H9 (cell line): ENCODE measurements at regions not wholly inside any gene's neighbourhood (a gene's known extent, or its start where the extent isn't known, plus 50 kb on each side); places are given as distances from the start of the nearest gene placed in this dataset.

Experiments
- DNase-seq: peaks from one replicate; pipeline ENCODE4 v3.0.0-alpha.2; 2017
- H2AFZ ChIP-seq: one replicate; pipeline ENCODE4 v1.6.1; 2013; ENCODE audit warnings: mild to moderate bottlenecking, low read length, control low read depth, moderate library complexity
- H2AK5ac ChIP-seq: 2 replicates; pipeline ENCODE4 v1.6.1; 2013; ENCODE audit warnings: low read length, control low read depth, mixed read lengths; ENCODE audit not compliant: insufficient read length
- H2BK120ac ChIP-seq: one replicate; pipeline ENCODE4 v1.6.1; 2013; ENCODE audit warnings: low read depth, mild to moderate bottlenecking, low read length, control low read depth, inconsistent platforms; ENCODE audit not compliant: poor library complexity, severe bottlenecking
- H2BK12ac ChIP-seq: 2 replicates; pipeline ENCODE4 v1.6.1; 2013; ENCODE audit warnings: low read length, control low read depth, mixed read lengths, low read depth; ENCODE audit not compliant: insufficient read length
- H2BK15ac ChIP-seq: 2 replicates; pipeline ENCODE4 v1.6.1; 2013; ENCODE audit warnings: low read depth, low read length, control low read depth
- H2BK20ac ChIP-seq: one replicate; pipeline ENCODE4 v1.6.1; 2013; ENCODE audit warnings: low read depth, mild to moderate bottlenecking, low read length, control low read depth, inconsistent platforms; ENCODE audit not compliant: poor library complexity, severe bottlenecking
- H2BK5ac ChIP-seq: 2 replicates; pipeline ENCODE4 v1.6.1; 2013; ENCODE audit warnings: low read length, control low read depth, mixed read lengths; ENCODE audit not compliant: insufficient read length
- H3K14ac ChIP-seq: 2 replicates; pipeline ENCODE4 v1.6.1; 2013; ENCODE audit warnings: low read length, control low read depth; ENCODE audit not compliant: insufficient read depth
- H3K18ac ChIP-seq: 2 replicates; pipeline ENCODE4 v1.6.1; 2013; ENCODE audit warnings: low read depth, mild to moderate bottlenecking, mixed read lengths, low read length, control low read depth; ENCODE audit not compliant: insufficient read length
- H3K23ac ChIP-seq: 2 replicates; pipeline ENCODE4 v1.6.1; 2013; ENCODE audit warnings: low read length, control low read depth, mixed read lengths, low read depth; ENCODE audit not compliant: insufficient read length
- H3K23me2 ChIP-seq: 2 replicates; pipeline ENCODE4 v1.6.1; 2013; ENCODE audit warnings: low read depth, mild to moderate bottlenecking, mixed read lengths, low read length, control low read depth; ENCODE audit not compliant: insufficient read length, poor library complexity, severe bottlenecking
- H3K27ac ChIP-seq: 2 replicates; pipeline ENCODE4 v1.5.1; 2013; ENCODE audit warnings: low read length, control low read depth, mixed read lengths, low read depth; ENCODE audit not compliant: insufficient read length
- H3K27me3 ChIP-seq: 2 replicates; pipeline ENCODE4 v1.6.1; 2013; ENCODE audit warnings: low read length, control low read depth, inconsistent platforms; ENCODE audit not compliant: insufficient read depth
- H3K4ac ChIP-seq: 2 replicates; pipeline ENCODE4 v1.6.1; 2013; ENCODE audit warnings: low read depth, mild to moderate bottlenecking, control low read depth, inconsistent platforms, low read length, moderate library complexity
- H3K4me1 ChIP-seq: 2 replicates; pipeline ENCODE4 v1.6.1; 2013; ENCODE audit warnings: low read length, control low read depth, inconsistent platforms; ENCODE audit not compliant: insufficient read depth
- H3K4me2 ChIP-seq: 2 replicates; pipeline ENCODE4 v1.6.1; 2013; ENCODE audit warnings: low read length, control low read depth, mixed read lengths; ENCODE audit not compliant: insufficient read length, insufficient read depth
- H3K56ac ChIP-seq: 2 replicates; pipeline ENCODE4 v1.6.1; 2013; ENCODE audit warnings: low read depth, mild to moderate bottlenecking, mixed read lengths, low read length, control low read depth; ENCODE audit not compliant: insufficient read length
- H3K79me1 ChIP-seq: 2 replicates; pipeline ENCODE4 v1.6.1; 2013; ENCODE audit warnings: low read depth, mild to moderate bottlenecking, moderate library complexity, low read length, control low read depth, inconsistent platforms; ENCODE audit not compliant: insufficient read depth, poor library complexity, severe bottlenecking
- H3K79me2 ChIP-seq: 2 replicates; pipeline ENCODE4 v1.6.1; 2013; ENCODE audit warnings: low read length, control low read depth, inconsistent platforms; ENCODE audit not compliant: insufficient read depth
- H3K9ac ChIP-seq: 2 replicates; pipeline ENCODE4 v1.6.1; 2013; ENCODE audit warnings: low read length, control low read depth, mixed read lengths; ENCODE audit not compliant: insufficient read length; ENCODE audit errors: extremely low read depth
- H3K9me3 ChIP-seq: one replicate; pipeline ENCODE4 v1.6.1; 2013; ENCODE audit warnings: low read depth, low read length, inconsistent platforms; ENCODE audit not compliant: control insufficient read depth
- H3T11ph ChIP-seq: one replicate; pipeline ENCODE4 v1.6.1; 2013; ENCODE audit warnings: mild to moderate bottlenecking, low read length, control low read depth, inconsistent platforms
- H4K20me1 ChIP-seq: one replicate; pipeline ENCODE4 v1.6.1; 2013; ENCODE audit not compliant: control insufficient read depth, insufficient read length, insufficient read depth
- H4K5ac ChIP-seq: 2 replicates; pipeline ENCODE4 v1.6.1; 2013; ENCODE audit warnings: low read depth, mild to moderate bottlenecking, mixed read lengths, low read length, control low read depth; ENCODE audit not compliant: insufficient read length
- H4K8ac ChIP-seq: replicated peaks from 2 replicates; pipeline ENCODE4 v1.6.1; 2013; ENCODE audit warnings: low read length, control low read depth, mixed read lengths, low read depth; ENCODE audit not compliant: insufficient read length
- H4K91ac ChIP-seq: 2 replicates; pipeline ENCODE4 v1.6.1; 2013; ENCODE audit warnings: low read depth, mild to moderate bottlenecking, moderate library complexity, mixed read lengths, low read length, control low read depth; ENCODE audit not compliant: insufficient read length
- H3K27ac Mint-ChIP-seq, 3 experiments: 2 replicates in 2 of 3; 3 replicates in 1 of 3; pipeline ENCODE4 v1.8.0; 2020 to 2021; ENCODE audit warnings: mixed read lengths in 3 of 3, mild to moderate bottlenecking in 1 of 3, moderate library complexity in 1 of 3
- H3K27me3 Mint-ChIP-seq: 2 replicates; pipeline ENCODE4 v1.8.0; 2021; ENCODE audit warnings: low read depth, mild to moderate bottlenecking, moderate library complexity, mixed read lengths
- H3K36me3 Mint-ChIP-seq, 3 experiments: 2 replicates in 2 of 3; 3 replicates in 1 of 3; pipeline ENCODE4 v1.8.0; 2020 to 2021; ENCODE audit warnings: low read depth in 3 of 3, mixed read lengths in 3 of 3; ENCODE audit not compliant: insufficient read depth in 1 of 3
- H3K4me1 Mint-ChIP-seq, 2 experiments: 2 replicates each; pipeline ENCODE4 v1.8.0; 2020; ENCODE audit warnings: mixed read lengths in 2 of 2
- H3K4me3 Mint-ChIP-seq, 2 experiments: 2 replicates in 1 of 2; 3 replicates in 1 of 2; pipeline ENCODE4 v1.8.0; 2020 to 2021; ENCODE audit warnings: mild to moderate bottlenecking in 2 of 2, mixed read lengths in 2 of 2, moderate library complexity in 1 of 2
- H3K9me3 Mint-ChIP-seq, 2 experiments: 2 replicates in 1 of 2; 3 replicates in 1 of 2; pipeline ENCODE4 v1.8.0; 2020; ENCODE audit warnings: mild to moderate bottlenecking in 2 of 2, mixed read lengths in 2 of 2, moderate library complexity in 1 of 2
- WGBS: extraction: QIAGEN DNeasy Blood & Tissue Kit; methylation state at CpG from one replicate; pipeline ENCODE4 v1.1.7; 2013; ENCODE audit warnings: missing lambda C conversion rate, low lambda C conversion rate, mixed read lengths; ENCODE audit not compliant: insufficient read length; ENCODE audit errors: extremely low coverage; 5-methylcytosine and 5-hydroxymethylcytosine counted together
- TF ChIP-seq, protein P1 (sequence below): fragments of 200-600 bp; sonication (generic); conservative IDR thresholded peaks from 3 replicates; pipeline ENCODE4 v1.8.0; 2021; ENCODE audit warnings: antibody characterized with exemption, mild to moderate bottlenecking

DNA sequence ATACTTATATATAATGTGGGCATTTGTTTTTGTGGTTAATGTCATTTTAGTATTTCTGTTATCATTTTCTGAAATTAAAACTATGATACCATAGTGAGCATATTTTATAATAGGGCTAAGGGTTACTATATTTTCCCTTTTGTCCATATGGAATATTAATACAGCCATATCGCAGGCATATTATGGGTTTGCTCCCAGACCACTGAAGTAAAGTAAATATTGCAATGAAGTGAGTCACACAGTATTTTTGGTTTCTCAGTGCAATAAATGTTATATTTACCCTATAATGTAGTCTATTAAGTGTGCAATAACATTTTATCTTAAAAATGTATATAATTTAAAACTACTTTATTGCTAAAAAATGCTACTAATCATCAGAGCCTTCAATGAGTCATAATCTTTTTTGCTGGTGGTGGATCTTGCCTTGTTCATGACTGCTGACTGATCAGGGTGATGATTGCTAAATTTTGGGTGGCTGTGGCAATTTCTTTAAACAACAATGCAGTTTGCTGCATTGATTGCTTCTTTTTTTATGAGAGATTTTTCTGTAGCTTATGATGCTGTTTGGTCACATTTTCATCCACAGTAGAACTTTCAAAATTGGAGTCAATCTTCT is 1044.5 kb upstream of the NOVA1 start:
- Mint-ChIP-seq H3K27ac (no peak overlapping the region), H3K9me3 (peaks cover 3 to 17% of the 10 kb centered on the region in 2 experiments; a peak in 4 of 5 replicates), H3K27me3 (no peaks in the 10 kb centered on the region), H3K4me1 (no peaks in the 10 kb centered on the region), H3K4me3 (no peak overlapping the region), H3K36me3 (peaks cover 0 to 6% (median 1%) of the 10 kb centered on the region in 3 experiments; a peak in 3 of 7 replicates)
- Histone ChIP-seq H2AK5ac (no peak overlapping the region), H3K27me3 (no peaks in the 10 kb centered on the region), H3K4ac (no peak overlapping the region), H3K9me3 (no peaks in the 10 kb centered on the region), H3K14ac (no peak overlapping the region), H2BK20ac (no peak overlapping the region), H2BK15ac (no peak overlapping the region), H3K4me1 (no peaks in the 10 kb centered on the region), H2AFZ (no peak overlapping the region), H4K91ac (no peak overlapping the region), H2BK5ac (no peak overlapping the region), H3K27ac (no peak overlapping the region), H3K23me2 (no peaks in the 10 kb centered on the region), H3K56ac (no peak overlapping the region), H2BK12ac (no peak overlapping the region), H3K79me1 (no peaks in the 10 kb centered on the region), H4K5ac (no peak overlapping the region), H3K18ac (no peak overlapping the region), H3K23ac (no peak overlapping the region), H2BK120ac (no peak overlapping the region), H3K4me2 (no peak overlapping the region), H3K79me2 (no peaks in the 10 kb centered on the region), H4K20me1 (no peaks in the 10 kb centered on the region), H3T11ph (no peak overlapping the region), H4K8ac (no peak overlapping the region), H3K9ac (no peak overlapping the region)
- no peak for DNase-seq
- WGBS, result no CpG with 5 or more reads among the region's 1 CpG
- TF ChIP-seq, protein P1, sequence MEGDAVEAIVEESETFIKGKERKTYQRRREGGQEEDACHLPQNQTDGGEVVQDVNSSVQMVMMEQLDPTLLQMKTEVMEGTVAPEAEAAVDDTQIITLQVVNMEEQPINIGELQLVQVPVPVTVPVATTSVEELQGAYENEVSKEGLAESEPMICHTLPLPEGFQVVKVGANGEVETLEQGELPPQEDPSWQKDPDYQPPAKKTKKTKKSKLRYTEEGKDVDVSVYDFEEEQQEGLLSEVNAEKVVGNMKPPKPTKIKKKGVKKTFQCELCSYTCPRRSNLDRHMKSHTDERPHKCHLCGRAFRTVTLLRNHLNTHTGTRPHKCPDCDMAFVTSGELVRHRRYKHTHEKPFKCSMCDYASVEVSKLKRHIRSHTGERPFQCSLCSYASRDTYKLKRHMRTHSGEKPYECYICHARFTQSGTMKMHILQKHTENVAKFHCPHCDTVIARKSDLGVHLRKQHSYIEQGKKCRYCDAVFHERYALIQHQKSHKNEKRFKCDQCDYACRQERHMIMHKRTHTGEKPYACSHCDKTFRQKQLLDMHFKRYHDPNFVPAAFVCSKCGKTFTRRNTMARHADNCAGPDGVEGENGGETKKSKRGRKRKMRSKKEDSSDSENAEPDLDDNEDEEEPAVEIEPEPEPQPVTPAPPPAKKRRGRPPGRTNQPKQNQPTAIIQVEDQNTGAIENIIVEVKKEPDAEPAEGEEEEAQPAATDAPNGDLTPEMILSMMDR, result no peak
